ENCODE measurements at regions not wholly inside any gene's neighbourhood (a gene's known extent, or its start where the extent isn't known, plus 50 kb on each side); places are given as distances from the start of the nearest gene placed in this dataset.

DNA sequence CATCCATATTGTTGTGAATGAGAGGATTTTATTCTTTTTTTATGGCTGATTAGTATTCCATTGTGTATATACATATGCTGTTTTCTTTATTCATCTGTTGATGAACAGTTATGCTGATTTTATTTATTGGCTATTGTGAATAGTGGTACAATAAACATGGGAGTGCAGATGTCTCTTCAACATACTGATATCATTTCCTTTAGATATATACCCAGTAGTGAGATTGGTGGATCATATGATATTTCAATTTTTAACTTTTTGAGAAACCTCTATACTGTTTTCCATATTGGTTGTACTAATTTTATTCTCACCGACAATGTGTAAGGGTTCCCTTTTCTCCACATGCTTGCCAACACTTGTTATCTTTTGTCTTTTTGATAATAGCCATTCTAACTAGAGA lies 144.5 kb downstream of the ADCYAP1 start:
- Histone ChIP-seq H3K4me1 (ENCODE audit: insufficient read depth, insufficient read length) (no peaks in the 10 kb centered on the region), H3K4me3 (ENCODE audit: insufficient read length, low read depth) (no peak overlapping the region), H3K9ac (ENCODE audit: insufficient read length, low read depth) (no peak overlapping the region), H3K9me3 (ENCODE audit: insufficient read depth, low read length) (no peaks in the 10 kb centered on the region), H3K27me3 (ENCODE audit: insufficient read depth, insufficient read length) (no peaks in the 10 kb centered on the region), H3K36me3 (ENCODE audit: insufficient read depth, insufficient read length, low read length) (no peaks in the 10 kb centered on the region)
- TF ChIP-seq SUZ12 (IDR thresholded peaks at IDR 0.05; ENCODE audit: extremely low read depth, insufficient read depth, insufficient read length) = no peak
- no peak for TF ChIP-seq ZNF274 (IDR thresholded peaks at IDR 0.05; ENCODE audit: low read depth, low read length)
- TF ChIP-seq YY1 (IDR thresholded peaks at IDR 0.05; ENCODE audit: insufficient read depth, insufficient read length) = no peak
- DNase-seq (ENCODE audit: low read depth, low spot score) = no peak

DNA sequence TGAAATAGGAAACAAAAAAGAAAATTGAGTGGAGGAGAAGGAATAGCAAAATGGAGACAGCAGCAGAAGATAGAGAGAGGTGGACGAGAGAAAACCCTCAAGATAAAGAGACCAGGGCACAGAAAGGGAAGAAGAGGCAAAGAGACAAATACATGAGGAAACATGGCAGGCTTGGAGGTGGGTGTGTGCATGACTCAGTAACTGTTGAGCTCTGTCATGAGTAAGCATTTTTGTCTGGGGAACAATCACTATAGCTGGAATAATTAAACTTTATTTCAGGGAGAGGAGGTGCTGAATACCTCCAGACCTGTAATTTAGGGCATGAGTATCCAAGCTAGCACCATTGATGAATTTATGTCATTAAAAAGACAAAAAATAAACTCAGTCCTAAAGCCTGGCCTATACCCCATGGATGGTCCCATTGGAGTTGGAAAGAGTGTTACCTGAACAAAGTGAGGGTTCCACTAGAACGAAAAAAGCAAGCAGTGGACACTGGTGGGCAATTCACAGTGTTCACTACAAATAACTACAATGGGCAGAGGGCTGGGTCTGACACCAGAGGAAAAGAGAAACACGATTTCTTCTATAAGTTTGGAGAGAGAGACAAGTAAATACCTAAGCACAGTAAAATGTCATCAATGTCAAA lies 145.5 kb downstream of the ADCYAP1 start:
- no peaks in the 10 kb centered on the region for H3K9me3 ChIP-seq (ENCODE audit: insufficient read depth, low read length)
- no peaks in the 10 kb centered on the region for H3K27me3 ChIP-seq (ENCODE audit: insufficient read depth, insufficient read length)
- no peak overlapping the region for H3K4me3 ChIP-seq (ENCODE audit: insufficient read length, low read depth)
- H3K9ac ChIP-seq (ENCODE audit: insufficient read length, low read depth) = no peak overlapping the region
- TF ChIP-seq SUZ12 (IDR thresholded peaks at IDR 0.05; ENCODE audit: extremely low read depth, insufficient read depth, insufficient read length) = no peak
- no peak for TF ChIP-seq YY1 (IDR thresholded peaks at IDR 0.05; ENCODE audit: insufficient read depth, insufficient read length)
- no peak for TF ChIP-seq ZNF274 (IDR thresholded peaks at IDR 0.05; ENCODE audit: low read depth, low read length)
- no peaks in the 10 kb centered on the region for H3K4me1 ChIP-seq (ENCODE audit: insufficient read depth, insufficient read length)
- no peaks in the 10 kb centered on the region for H3K36me3 ChIP-seq (ENCODE audit: insufficient read depth, insufficient read length, low read length)
- no peak for DNase-seq (ENCODE audit: low read depth, low spot score)

DNA sequence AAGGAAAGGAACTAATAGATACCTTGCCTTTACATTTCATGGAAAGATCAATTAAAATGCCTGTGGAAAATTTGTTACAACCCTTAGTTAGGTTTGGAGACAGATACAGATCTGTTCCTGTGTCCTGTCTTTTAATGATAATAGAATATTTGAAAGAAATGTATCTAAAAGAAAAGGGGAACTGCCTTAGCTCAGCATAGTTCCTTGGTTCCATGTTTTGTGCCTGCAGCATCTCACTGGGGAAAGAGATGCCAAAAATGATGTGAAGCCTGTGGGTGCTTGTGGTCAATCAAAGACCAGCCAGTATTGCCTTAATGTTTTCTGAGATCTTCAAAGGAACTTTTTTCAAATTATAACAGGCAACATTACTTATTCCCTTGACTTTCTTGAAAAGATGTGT lies 147.6 kb downstream of the ADCYAP1 start:
- Histone ChIP-seq H3K36me3 (ENCODE audit: insufficient read depth, insufficient read length, low read length) (no peaks in the 10 kb centered on the region), H3K4me3 (ENCODE audit: insufficient read length, low read depth) (no peak overlapping the region), H3K27me3 (ENCODE audit: insufficient read depth, insufficient read length) (no peaks in the 10 kb centered on the region), H3K9me3 (ENCODE audit: insufficient read depth, low read length) (no peaks in the 10 kb centered on the region; the same call in 1 of the 2 replicates), H3K9ac (ENCODE audit: insufficient read length, low read depth) (no peak overlapping the region), H3K4me1 (ENCODE audit: insufficient read depth, insufficient read length) (no peaks in the 10 kb centered on the region)
- TF ChIP-seq SUZ12 (IDR thresholded peaks at IDR 0.05; ENCODE audit: extremely low read depth, insufficient read depth, insufficient read length) (no peak), YY1 (IDR thresholded peaks at IDR 0.05; ENCODE audit: insufficient read depth, insufficient read length) (no peak), ZNF274 (IDR thresholded peaks at IDR 0.05; ENCODE audit: low read depth, low read length) (no peak)
- no peak for DNase-seq (ENCODE audit: low read depth, low spot score)

DNA sequence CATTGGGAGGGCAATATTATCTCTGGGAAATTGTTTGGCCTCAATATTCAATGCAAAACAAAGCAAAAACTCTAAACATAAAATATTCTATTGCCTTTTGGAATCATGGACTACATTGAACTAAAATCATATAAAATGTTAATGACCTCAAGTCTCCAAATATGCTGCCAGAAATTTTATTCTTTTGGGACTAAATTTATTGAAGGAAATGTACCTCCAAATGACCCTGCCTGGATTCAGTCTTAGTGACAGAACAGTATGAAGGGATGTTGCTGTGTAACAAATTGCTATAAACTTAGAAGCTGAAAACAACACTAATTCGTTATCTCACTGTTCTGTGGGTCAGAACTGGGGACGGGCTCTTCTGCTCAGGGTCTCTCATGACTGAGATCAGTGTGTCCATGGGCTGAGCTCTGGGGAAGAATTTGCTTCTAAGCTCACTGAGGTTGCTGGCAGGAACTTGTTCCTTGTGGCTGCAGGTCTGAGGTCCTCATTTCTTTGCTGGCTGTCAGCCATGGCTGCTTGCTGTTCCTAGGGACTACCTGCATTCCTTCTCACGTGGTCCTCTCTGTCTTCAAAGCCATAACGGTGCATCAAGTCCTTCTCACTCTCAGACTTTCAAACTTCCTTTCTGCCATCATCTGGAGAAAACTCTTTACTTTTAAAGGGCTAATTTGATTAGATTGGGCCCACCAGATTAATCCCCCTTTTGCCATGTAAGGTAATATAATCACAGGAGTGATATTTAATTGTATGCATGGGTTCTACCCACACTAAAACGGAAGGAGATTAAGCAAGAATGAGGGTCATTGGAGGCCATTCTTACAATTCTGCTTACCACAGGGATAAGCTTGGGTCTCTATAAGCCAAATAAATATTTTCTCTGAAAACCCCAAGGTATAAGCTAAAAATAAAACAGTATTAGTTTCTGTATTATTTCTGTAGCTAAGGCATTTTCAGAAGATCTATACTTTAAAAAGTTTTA lies 149.0 kb downstream of the ADCYAP1 start:
- no peaks in the 10 kb centered on the region; the same call in 1 of the 2 replicates for H3K9me3 ChIP-seq (ENCODE audit: insufficient read depth, low read length)
- H3K27me3 ChIP-seq (ENCODE audit: insufficient read depth, insufficient read length) = no peaks in the 10 kb centered on the region
- TF ChIP-seq YY1 (IDR thresholded peaks at IDR 0.05; ENCODE audit: insufficient read depth, insufficient read length) (no peak), ZNF274 (IDR thresholded peaks at IDR 0.05; ENCODE audit: low read depth, low read length) (no peak), SUZ12 (IDR thresholded peaks at IDR 0.05; ENCODE audit: extremely low read depth, insufficient read depth, insufficient read length) (no peak)
- DNase-seq (ENCODE audit: low read depth, low spot score) = no peak
- no peak overlapping the region for H3K9ac ChIP-seq (ENCODE audit: insufficient read length, low read depth)
- H3K4me3 ChIP-seq (ENCODE audit: insufficient read length, low read depth) = no peak overlapping the region
- no peaks in the 10 kb centered on the region for H3K36me3 ChIP-seq (ENCODE audit: insufficient read depth, insufficient read length, low read length)
- H3K4me1 ChIP-seq (ENCODE audit: insufficient read depth, insufficient read length) = no peaks in the 10 kb centered on the region

DNA sequence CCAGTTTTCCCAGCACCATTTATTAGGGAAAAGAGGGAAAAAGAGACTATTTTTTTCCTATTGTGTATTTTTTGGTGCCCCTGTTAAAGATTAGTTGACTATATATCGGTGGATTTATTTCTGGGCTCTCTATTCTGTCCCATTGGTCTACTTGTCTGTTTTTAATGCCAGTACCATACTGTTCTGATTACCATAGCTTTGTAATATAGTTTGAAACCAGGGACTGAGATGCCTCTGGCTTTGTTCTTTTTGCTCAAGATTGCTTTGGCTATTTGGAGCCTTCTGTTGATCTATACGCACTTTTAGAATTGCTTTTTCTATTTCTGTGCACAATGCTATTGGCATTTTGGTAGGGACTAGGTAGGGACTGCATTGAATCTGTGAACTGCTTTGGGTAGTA lies 151.7 kb downstream of the ADCYAP1 start:
- Histone ChIP-seq H3K36me3 (ENCODE audit: insufficient read depth, insufficient read length, low read length) (no peaks in the 10 kb centered on the region), H3K9me3 (ENCODE audit: insufficient read depth, low read length) (no peaks in the 10 kb centered on the region; the same call in 1 of the 2 replicates), H3K4me3 (ENCODE audit: insufficient read length, low read depth) (no peak overlapping the region), H3K27me3 (ENCODE audit: insufficient read depth, insufficient read length) (no peaks in the 10 kb centered on the region), H3K9ac (ENCODE audit: insufficient read length, low read depth) (no peak overlapping the region), H3K4me1 (ENCODE audit: insufficient read depth, insufficient read length) (no peaks in the 10 kb centered on the region)
- TF ChIP-seq YY1 (IDR thresholded peaks at IDR 0.05; ENCODE audit: insufficient read depth, insufficient read length) (no peak), ZNF274 (IDR thresholded peaks at IDR 0.05; ENCODE audit: low read depth, low read length) (no peak), SUZ12 (IDR thresholded peaks at IDR 0.05; ENCODE audit: extremely low read depth, insufficient read depth, insufficient read length) (no peak)
- DNase-seq (ENCODE audit: low read depth, low spot score) = no peak

DNA sequence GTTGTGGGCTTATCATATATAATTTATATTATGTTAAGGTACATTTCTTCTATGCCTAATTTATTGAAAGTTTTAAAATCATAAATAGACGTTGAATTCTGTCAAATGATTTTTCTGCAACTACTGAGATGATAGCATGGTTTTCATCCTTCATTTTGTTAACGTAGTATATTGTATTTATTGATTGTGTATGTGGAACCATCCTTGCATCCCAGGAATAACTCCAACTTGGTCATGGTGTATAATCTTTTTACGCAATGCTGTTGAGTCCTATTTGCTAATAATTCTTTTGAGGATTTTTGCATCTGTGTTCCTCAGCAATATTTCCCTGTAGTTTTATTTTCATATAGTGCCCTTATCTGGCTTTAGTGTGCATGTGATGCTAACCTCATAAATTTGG lies 152.7 kb downstream of the ADCYAP1 start:
- H3K27me3 ChIP-seq (ENCODE audit: insufficient read depth, insufficient read length) = no peaks in the 10 kb centered on the region

DNA sequence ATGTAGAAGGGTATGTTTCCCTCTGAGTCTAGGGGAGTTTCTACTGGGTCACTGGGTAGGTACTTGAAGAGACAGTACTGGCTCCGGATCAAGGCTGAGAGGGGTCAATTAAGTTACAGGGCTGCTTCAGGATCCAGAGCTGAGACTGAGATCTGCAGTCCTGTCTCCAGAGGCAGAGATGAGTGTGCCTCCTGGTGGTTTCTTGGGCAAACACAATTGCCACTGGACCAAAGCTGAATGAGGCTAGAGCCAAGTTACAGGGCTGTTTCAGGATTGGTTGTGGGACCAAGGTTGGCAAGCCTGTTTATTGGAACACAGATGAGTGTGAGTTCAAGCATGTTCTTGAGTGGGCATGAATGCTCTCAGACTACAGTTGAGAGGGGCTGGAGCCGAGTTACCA lies 157.9 kb downstream of the ADCYAP1 start:
- no peak for DNase-seq (ENCODE audit: low read depth, low spot score)
- Histone ChIP-seq H3K4me1 (ENCODE audit: insufficient read depth, insufficient read length) (no peaks in the 10 kb centered on the region), H3K4me3 (ENCODE audit: insufficient read length, low read depth) (no peak overlapping the region), H3K9ac (ENCODE audit: insufficient read length, low read depth) (no peak overlapping the region), H3K9me3 (ENCODE audit: insufficient read depth, low read length) (no peaks in the 10 kb centered on the region), H3K36me3 (ENCODE audit: insufficient read depth, insufficient read length, low read length) (no peaks in the 10 kb centered on the region), H3K27me3 (ENCODE audit: insufficient read depth, insufficient read length) (no peaks in the 10 kb centered on the region)
- TF ChIP-seq SUZ12 (IDR thresholded peaks at IDR 0.05; ENCODE audit: extremely low read depth, insufficient read depth, insufficient read length) = no peak
- TF ChIP-seq ZNF274 (IDR thresholded peaks at IDR 0.05; ENCODE audit: low read depth, low read length) = no peak
- no peak for TF ChIP-seq YY1 (IDR thresholded peaks at IDR 0.05; ENCODE audit: insufficient read depth, insufficient read length)

More for the DNA sequence above, 152.7 kb downstream of the ADCYAP1 start:
- no peak for DNase-seq (ENCODE audit: low read depth, low spot score)
- Histone ChIP-seq H3K36me3 (ENCODE audit: insufficient read depth, insufficient read length, low read length) (no peaks in the 10 kb centered on the region), H3K4me1 (ENCODE audit: insufficient read depth, insufficient read length) (no peaks in the 10 kb centered on the region), H3K9me3 (ENCODE audit: insufficient read depth, low read length) (no peaks in the 10 kb centered on the region; the same call in 1 of the 2 replicates), H3K4me3 (ENCODE audit: insufficient read length, low read depth) (no peak overlapping the region), H3K9ac (ENCODE audit: insufficient read length, low read depth) (no peak overlapping the region)
- TF ChIP-seq YY1 (IDR thresholded peaks at IDR 0.05; ENCODE audit: insufficient read depth, insufficient read length) = no peak
- TF ChIP-seq SUZ12 (IDR thresholded peaks at IDR 0.05; ENCODE audit: extremely low read depth, insufficient read depth, insufficient read length) = no peak
- no peak for TF ChIP-seq ZNF274 (IDR thresholded peaks at IDR 0.05; ENCODE audit: low read depth, low read length)

Data from NT2/D1 (cell line).